ENCODE measurements at regions not wholly inside any gene's neighbourhood (a gene's known extent, or its start where the extent isn't known, plus 50 kb on each side); places are given as distances from the start of the nearest gene placed in this dataset.

DNA sequence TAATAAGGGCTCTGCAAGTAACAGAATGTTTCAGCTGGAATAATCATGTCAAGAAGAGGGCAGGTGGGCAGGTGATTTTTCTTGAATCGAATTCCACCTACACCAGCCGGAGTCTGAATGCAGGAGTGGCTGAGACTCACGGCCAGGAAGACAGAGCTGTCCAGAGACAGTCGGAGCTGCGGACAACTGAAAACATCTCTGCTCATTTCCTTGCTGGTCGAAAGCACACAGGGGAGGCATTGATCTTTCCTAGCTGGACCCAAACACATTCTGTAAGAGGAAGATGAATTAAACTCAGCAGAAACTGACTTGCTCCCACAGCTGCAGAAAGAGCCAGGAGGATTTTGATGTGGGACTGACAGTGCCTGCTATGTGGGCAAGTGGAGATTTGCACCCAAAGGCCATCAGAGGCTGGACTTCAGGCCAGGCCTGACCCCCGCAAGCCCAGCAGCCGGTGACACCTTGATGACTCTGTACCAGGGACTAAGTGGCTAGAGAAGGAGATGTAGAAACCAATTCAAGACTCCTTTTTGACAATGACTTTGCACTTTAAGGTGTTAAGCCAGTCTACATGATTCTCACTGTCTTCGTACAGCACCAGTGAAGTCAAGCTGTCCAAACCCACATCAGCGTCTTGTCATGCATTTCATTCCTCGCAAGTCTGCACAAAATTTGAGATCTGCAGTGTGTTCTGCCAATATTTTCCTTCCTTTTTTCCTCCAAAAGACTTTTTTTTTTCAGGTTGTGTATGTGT lies 169.4 kb downstream of the TEX36 start:
- no peak for DNase-seq

DNA sequence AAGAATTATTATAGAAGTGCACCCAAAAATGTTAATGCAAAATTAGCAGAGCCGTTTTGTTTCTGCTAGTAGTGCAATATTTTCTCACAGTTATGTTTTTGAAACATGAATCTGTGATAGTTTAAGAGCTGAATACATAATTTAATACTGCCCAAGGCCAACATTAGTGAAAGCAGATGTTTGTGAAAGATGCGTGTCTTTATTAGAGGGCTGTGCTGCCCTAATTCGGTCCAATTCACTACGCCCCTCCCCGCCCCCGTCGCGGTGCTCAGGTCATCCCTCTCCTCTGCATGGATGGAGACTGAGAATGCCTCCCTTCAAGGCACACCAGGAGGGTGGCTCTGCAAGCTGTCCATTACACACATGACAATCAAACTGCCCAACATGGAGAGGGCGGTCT lies 172.0 kb downstream of the TEX36 start:
- no peak for DNase-seq

- DNase-seq: no peak
These were observed 177.3 kb downstream of the TEX36 start for GRCh38 chr10:125505648-125506047.

DNA sequence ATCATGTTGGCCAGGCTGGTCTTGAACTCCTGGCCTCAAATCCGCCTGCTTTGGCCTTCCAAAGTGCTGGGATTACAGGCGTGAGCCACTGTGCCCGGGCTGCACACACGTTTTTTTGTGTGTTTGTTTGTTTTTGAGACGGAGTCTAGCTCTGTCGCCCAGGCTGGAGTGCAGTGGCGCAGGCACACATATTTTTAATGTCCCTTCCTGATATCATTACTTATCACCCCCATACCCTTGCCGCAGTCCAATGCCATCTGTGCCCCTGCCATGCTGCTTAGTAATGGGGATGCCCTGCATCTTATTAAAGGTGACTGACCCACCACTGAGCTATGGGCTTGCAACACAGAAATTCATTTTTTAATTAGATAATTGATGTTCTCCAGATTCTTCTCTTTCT lies 180.7 kb downstream of the TEX36 start:
- no peak for DNase-seq

GRCh38 chr10:125495386-125495785 lies 187.6 kb downstream of the TEX36 start:
- DNase-seq: no peak

GRCh38 chr10:125494651-125495239 lies 188.2 kb downstream of the TEX36 start:
- no peak for DNase-seq

GRCh38 chr10:125491381-125491780 lies 191.6 kb downstream of the TEX36 start:
- no peak for DNase-seq

DNA sequence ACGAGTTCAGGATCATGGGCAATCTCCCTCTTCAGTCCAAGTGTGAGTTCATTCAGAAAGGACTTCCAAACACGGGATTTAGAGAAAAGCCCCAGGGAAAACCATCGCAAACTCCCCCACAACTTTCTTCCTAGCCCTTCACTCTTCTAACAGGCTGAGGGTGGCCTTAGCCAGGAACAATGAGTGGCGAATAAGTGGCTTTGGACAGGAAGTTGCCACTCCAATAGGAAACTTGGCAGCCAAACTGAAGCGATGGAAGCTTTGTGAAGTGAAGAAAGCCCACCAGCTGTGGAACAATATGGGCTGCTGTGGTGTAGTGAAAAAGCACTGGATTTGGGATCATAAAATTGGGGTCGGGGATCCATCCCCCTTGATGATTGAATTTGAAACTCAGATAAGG lies 193.2 kb downstream of the TEX36 start:
- no peak for DNase-seq

DNA sequence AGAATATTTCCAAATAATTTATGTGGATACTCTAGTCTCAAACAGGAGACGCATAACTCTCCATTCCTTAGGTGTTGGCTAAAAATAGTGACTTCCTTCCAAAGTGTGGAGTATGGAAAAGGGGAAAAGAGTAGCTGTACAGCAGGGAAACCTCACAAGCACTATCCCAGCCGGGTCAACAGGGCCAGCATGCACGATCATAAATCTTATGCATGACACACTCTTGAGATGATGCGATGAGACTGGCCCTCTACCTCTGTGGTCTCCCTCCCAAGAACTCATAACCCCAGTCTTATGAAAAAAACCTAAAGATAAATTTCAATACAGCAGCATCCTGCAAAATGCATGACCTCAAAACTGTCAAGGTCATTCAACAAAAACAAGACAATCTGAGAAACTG lies 197.3 kb downstream of the TEX36 start:
- no peak for DNase-seq

GRCh38 chr10:125484035-125484732 lies 198.8 kb downstream of the TEX36 start:
- DNase-seq: no peak

DNA sequence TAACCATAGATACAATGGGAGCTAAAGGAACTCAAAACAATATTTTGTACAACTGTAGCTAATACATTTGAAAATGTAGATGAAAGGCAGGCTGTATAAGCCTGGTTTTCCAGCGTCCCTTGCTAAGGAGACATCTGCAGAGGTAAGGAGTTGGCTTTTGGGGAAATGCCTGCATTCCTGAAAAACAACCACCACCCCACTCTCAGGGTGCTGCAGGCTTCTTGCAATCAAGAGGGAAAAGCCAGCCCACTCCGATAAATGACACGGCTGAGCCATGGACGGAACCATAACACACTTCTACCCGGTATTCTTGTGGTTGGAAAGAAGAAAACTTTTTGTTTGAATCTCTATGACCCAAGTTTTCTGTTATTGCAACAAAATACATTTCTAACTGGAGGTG lies 200.3 kb downstream of the TEX36 start:
- DNase-seq: no peak

DNA sequence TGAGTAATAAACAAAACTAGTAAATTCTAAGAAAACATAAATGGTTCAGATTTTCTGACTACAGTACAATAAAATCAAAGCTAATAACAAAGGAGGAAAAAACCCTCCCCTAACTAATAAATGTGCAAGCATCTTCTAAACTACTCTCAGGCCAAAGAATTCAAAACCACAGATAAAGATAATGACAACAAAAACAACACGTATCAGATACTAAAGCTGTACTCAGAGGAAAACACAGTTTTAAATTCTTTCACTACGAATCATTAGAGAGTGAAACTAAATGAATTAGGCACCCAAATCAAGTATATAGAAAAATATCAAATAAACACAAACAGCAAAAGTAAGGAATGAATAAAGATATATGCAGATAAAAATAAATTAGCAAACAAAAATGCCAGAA lies 200.9 kb downstream of the TEX36 start:
- DNase-seq: no peak

DNA sequence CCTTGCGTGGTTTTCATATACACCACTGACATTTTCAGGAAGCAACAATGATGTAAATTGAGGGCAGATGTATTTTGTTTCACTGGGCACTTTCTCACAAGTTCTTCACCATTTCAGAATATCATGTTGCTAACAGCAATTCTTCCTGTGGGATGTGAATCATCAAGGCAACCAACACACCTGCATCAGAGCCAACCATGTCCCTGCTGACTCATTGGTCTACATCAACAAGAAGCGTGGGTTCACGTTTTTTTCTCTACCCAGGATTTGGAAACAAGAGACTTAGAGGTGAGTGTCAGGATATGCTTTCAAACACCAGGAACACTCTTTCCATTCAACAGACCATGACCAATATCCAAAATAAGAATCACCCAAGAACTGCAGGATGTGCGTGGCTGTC lies 203.9 kb downstream of the TEX36 start:
- no peak for DNase-seq

DNA sequence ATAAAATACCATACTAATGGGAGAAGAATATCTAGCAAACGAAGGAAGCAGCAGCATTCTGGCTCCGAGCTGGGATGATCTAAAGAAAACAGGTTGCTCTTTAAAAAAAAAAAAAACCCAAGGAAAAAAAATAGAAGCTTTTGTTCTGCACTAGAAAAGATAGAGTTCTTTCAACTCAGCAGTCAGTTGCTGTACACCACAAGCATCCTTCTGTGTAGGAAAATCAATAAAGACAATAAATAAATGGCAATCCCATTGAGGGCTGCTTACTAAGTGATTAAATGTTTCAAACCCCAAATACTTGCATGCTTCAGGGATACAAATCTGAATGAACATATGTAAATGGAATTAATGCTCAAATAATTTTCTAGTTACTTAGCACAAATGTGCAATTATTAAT lies 207.1 kb downstream of the TEX36 start:
- no peak for DNase-seq

DNA sequence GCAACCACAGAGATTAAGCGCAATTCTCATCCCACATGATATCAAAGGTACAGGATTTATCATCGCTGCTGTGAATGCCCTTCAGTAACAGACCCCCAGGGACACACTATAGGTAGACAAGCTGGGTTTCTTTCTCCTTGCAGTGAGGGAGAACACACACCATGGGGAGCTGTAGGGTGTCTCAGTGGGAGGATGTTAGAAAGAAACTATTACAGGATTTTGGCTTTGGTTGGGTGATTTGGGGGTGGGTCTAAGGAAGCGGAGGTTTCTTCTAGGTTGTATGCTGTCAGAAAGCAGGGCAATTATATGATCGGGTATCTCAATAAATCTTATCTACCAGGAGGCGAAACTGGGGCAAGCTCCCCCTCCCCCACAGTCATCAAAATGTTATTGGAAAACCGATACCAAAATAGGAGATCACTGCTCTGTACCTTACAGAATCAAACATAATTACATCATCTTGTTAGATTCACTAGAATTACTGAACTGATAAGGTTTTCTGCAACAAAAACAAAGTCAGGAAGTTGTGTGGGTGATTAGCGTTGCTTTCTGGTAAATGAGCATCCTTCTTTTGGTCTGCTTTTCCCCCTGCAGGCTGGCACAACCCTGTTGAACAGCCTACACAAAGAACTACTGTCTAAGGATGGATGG lies 209.7 kb downstream of the TEX36 start:
- DNase-seq: no peak

DNA sequence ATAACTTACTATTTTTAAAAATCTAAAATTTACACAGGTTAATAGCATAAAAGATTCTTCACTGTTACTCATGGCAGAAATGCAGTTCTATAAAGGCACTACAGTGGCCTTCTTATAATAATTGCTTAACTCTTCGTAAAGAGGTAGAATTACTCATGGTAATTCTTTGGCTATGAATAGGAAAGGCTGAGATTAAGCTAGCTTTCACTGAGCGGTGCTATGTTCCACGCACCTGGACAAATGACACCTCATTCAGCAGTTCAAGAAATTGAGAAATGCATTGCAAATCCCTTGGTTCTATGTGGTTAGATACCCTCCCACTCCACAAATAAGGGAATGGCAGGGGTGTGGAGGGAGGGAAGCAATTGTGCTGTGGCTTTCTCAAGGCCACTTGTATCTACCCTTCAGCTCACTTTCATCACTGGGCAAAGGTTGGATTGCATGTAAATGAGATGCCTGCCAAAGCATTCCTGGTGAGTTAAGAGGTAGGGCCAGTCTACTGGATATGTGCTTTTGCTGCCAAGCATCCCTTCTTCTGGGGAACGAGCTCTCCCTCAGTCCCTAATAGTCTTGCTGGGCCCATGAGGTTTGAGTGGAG lies 210.9 kb downstream of the TEX36 start:
- DNase-seq: no peak

DNA sequence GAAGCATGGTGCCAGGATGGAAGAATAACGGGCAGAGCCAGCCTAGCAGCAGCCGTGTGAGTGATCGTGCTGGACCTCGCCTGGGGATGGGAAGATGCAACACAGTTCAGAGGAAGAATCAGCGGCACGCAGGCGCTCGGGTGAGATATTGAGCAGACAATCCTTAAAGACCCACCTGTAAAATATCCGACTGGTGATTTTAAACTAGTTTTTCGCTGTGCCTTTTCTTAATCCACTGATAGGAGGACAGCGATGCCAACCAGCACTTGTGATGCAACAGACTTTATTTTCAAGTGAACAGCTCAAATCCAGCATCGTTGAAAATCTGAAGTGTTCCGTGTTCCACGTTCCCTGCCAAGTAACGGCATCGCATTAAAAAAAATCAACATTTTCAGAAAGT lies 214.7 kb downstream of the TEX36 start:
- no peak for DNase-seq

DNA sequence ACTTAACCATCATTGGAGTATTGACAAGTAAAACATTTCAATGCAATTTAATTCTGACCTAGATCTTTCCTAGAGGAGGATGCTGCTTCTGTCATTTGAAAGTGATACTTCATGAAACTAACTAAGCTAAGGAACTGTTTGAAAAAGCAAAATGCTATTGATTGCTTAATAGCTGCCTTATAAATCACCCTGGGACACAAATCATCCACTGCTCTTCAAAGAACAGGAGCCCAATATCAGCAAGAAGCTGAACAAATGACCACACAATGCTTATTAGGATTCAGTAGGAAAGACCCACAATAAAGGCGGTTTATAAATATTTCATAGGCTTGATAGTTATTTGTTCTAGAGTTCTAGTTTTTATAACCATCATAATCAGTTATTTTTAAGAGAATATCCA lies 216.3 kb downstream of the TEX36 start:
- DNase-seq: no peak

- no peak for DNase-seq
These were observed 220.1 kb downstream of the TEX36 start for GRCh38 chr10:125462845-125463244.

GRCh38 chr10:125460326-125460725 lies 222.6 kb downstream of the TEX36 start:
- no peak for DNase-seq

GRCh38 chr10:125457406-125457805 lies 225.6 kb downstream of the TEX36 start:
- DNase-seq: no peak

GRCh38 chr10:125455855-125456254 lies 227.1 kb downstream of the TEX36 start:
- DNase-seq: no peak

All from muscle of back (tissue), 3 donors.